Activated T-helper 17 cell treated with anti-CD3 and anti-CD28 coated beads, Interleukin-2, amount 50 U/mL, for 72 hours (primary cell): ENCODE measurements at regions not wholly inside any gene's neighbourhood (a gene's known extent, or its start where the extent isn't known, plus 50 kb on each side); places are given as distances from the start of the nearest gene placed in this dataset.

Source experiments
- ATAC-seq: fragments of 150-1000 bp; cut with Tn5 transposase; replicated peaks from 2 replicates; pipeline ENCODE4 v1.10.0; 2021; ENCODE audit warnings: mild to moderate bottlenecking, moderate library complexity
- H3K27ac Mint-ChIP-seq: one replicate; pipeline ENCODE4 v1.8.0; 2022; ENCODE audit warnings: mixed read lengths
- H3K27me3 Mint-ChIP-seq: one replicate; pipeline ENCODE4 v1.8.0; 2022; ENCODE audit warnings: mixed read lengths
- H3K36me3 Mint-ChIP-seq: one replicate; pipeline ENCODE4 v1.8.0; 2022; ENCODE audit warnings: low read depth, mild to moderate bottlenecking, mixed read lengths
- H3K4me1 Mint-ChIP-seq: one replicate; pipeline ENCODE4 v1.8.0; 2022; ENCODE audit warnings: mixed read lengths
- H3K4me3 Mint-ChIP-seq: one replicate; pipeline ENCODE4 v1.8.0; 2022; ENCODE audit warnings: mild to moderate bottlenecking, mixed read lengths
- H3K9me3 Mint-ChIP-seq: one replicate; pipeline ENCODE4 v1.8.0; 2022; ENCODE audit warnings: mixed read lengths

- no peaks in the 10 kb centered on the region for H3K4me1 Mint-ChIP-seq
- peaks cover 14% of the 10 kb centered on the region for H3K9me3 Mint-ChIP-seq
- H3K27me3 Mint-ChIP-seq = peaks cover 3% of the 10 kb centered on the region
- no peaks in the 10 kb centered on the region for H3K36me3 Mint-ChIP-seq
- ATAC-seq = no peak
- no peak overlapping the region for H3K27ac Mint-ChIP-seq
- no peak overlapping the region for H3K4me3 Mint-ChIP-seq
These were observed 824.5 kb downstream of the AACS start for GRCh38 chr12:125889742-125890141.

GRCh38 chr12:125890366-125890905 lies 825.2 kb downstream of the AACS start:
- H3K4me3 Mint-ChIP-seq = no peak overlapping the region
- H3K27me3 Mint-ChIP-seq = peaks cover 3% of the 10 kb centered on the region
- no peak overlapping the region for H3K27ac Mint-ChIP-seq
- ATAC-seq = no peak
- H3K36me3 Mint-ChIP-seq = no peaks in the 10 kb centered on the region
- no peaks in the 10 kb centered on the region for H3K4me1 Mint-ChIP-seq
- H3K9me3 Mint-ChIP-seq = peaks cover 10% of the 10 kb centered on the region

- H3K9me3 Mint-ChIP-seq = peaks cover 10% of the 10 kb centered on the region
These were observed 825.7 kb downstream of the AACS start for GRCh38 chr12:125890971-125891370.

GRCh38 chr12:125892276-125892675 lies 827.0 kb downstream of the AACS start:
- no peak overlapping the region for H3K27ac Mint-ChIP-seq
- H3K4me3 Mint-ChIP-seq = no peak overlapping the region
- H3K4me1 Mint-ChIP-seq = no peaks in the 10 kb centered on the region
- peaks cover 3% of the 10 kb centered on the region for H3K27me3 Mint-ChIP-seq
- H3K36me3 Mint-ChIP-seq = no peaks in the 10 kb centered on the region
- peaks cover 10% of the 10 kb centered on the region for H3K9me3 Mint-ChIP-seq
- no peak for ATAC-seq

More at GRCh38 chr12:125890971-125891370, 825.7 kb downstream of the AACS start:
- Mint-ChIP-seq H3K4me1 (no peaks in the 10 kb centered on the region), H3K27ac (no peak overlapping the region), H3K27me3 (peaks cover 3% of the 10 kb centered on the region), H3K36me3 (no peaks in the 10 kb centered on the region), H3K4me3 (no peak overlapping the region)
- no peak for ATAC-seq

- ATAC-seq = no peak
- no peaks in the 10 kb centered on the region for H3K4me1 Mint-ChIP-seq
- H3K4me3 Mint-ChIP-seq = no peak overlapping the region
- peaks cover 13% of the 10 kb centered on the region for H3K9me3 Mint-ChIP-seq
- no peaks in the 10 kb centered on the region for H3K36me3 Mint-ChIP-seq
- no peak overlapping the region for H3K27ac Mint-ChIP-seq
- no peaks in the 10 kb centered on the region for H3K27me3 Mint-ChIP-seq
These were observed 837.8 kb downstream of the AACS start for GRCh38 chr12:125902991-125903390.

- no peaks in the 10 kb centered on the region for H3K27me3 Mint-ChIP-seq
- no peaks in the 10 kb centered on the region for H3K36me3 Mint-ChIP-seq
- H3K4me3 Mint-ChIP-seq = no peak overlapping the region
- H3K4me1 Mint-ChIP-seq = no peaks in the 10 kb centered on the region
- no peak for ATAC-seq
- H3K9me3 Mint-ChIP-seq = peaks cover 13% of the 10 kb centered on the region
- no peak overlapping the region for H3K27ac Mint-ChIP-seq
These were observed 842.1 kb downstream of the AACS start for GRCh38 chr12:125907351-125907750.

GRCh38 chr12:125919856-125920470 lies 854.7 kb downstream of the AACS start:
- no peak for ATAC-seq
- Mint-ChIP-seq H3K4me1 (no peaks in the 10 kb centered on the region), H3K9me3 (no peaks in the 10 kb centered on the region), H3K4me3 (no peak overlapping the region), H3K36me3 (no peaks in the 10 kb centered on the region), H3K27me3 (peaks cover 3% of the 10 kb centered on the region), H3K27ac (no peak overlapping the region)

- no peak overlapping the region for H3K4me3 Mint-ChIP-seq
- H3K4me1 Mint-ChIP-seq = no peaks in the 10 kb centered on the region
- H3K27ac Mint-ChIP-seq = no peak overlapping the region
- ATAC-seq = no peak
- peaks cover 3% of the 10 kb centered on the region for H3K27me3 Mint-ChIP-seq
- H3K36me3 Mint-ChIP-seq = no peaks in the 10 kb centered on the region
- peaks cover 3% of the 10 kb centered on the region for H3K9me3 Mint-ChIP-seq
These were observed 857.1 kb downstream of the AACS start for GRCh38 chr12:125922330-125922729.

GRCh38 chr12:125936502-125936901 lies 871.3 kb downstream of the AACS start:
- H3K4me3 Mint-ChIP-seq = no peak overlapping the region
- peaks cover 6% of the 10 kb centered on the region for H3K9me3 Mint-ChIP-seq
- no peak for ATAC-seq
- H3K27me3 Mint-ChIP-seq = no peaks in the 10 kb centered on the region
- no peaks in the 10 kb centered on the region for H3K4me1 Mint-ChIP-seq
- H3K27ac Mint-ChIP-seq = no peak overlapping the region
- H3K36me3 Mint-ChIP-seq = no peaks in the 10 kb centered on the region

GRCh38 chr12:125944446-125944845 lies 879.2 kb downstream of the AACS start:
- Mint-ChIP-seq H3K4me1 (no peaks in the 10 kb centered on the region), H3K36me3 (no peaks in the 10 kb centered on the region), H3K4me3 (no peak overlapping the region), H3K27me3 (no peaks in the 10 kb centered on the region), H3K9me3 (no peaks in the 10 kb centered on the region), H3K27ac (no peak overlapping the region)
- no peak for ATAC-seq

- ATAC-seq = no peak
- H3K27ac Mint-ChIP-seq = no peak overlapping the region
- peaks cover 8% of the 10 kb centered on the region for H3K9me3 Mint-ChIP-seq
- no peaks in the 10 kb centered on the region for H3K4me1 Mint-ChIP-seq
- no peaks in the 10 kb centered on the region for H3K27me3 Mint-ChIP-seq
- H3K4me3 Mint-ChIP-seq = no peak overlapping the region
- H3K36me3 Mint-ChIP-seq = no peaks in the 10 kb centered on the region
These were observed 884.2 kb downstream of the AACS start for GRCh38 chr12:125949471-125949870.

- Mint-ChIP-seq H3K27me3 (no peaks in the 10 kb centered on the region), H3K9me3 (peaks cover 12% of the 10 kb centered on the region), H3K27ac (no peak overlapping the region), H3K4me3 (no peak overlapping the region), H3K4me1 (no peaks in the 10 kb centered on the region), H3K36me3 (no peaks in the 10 kb centered on the region)
- no peak for ATAC-seq
These were observed 889.1 kb downstream of the AACS start for GRCh38 chr12:125954362-125954761.

GRCh38 chr12:125956186-125956585 lies 891.0 kb downstream of the AACS start:
- no peak for ATAC-seq
- H3K27me3 Mint-ChIP-seq = no peaks in the 10 kb centered on the region

GRCh38 chr12:125966641-125967040 lies 901.4 kb downstream of the AACS start:
- H3K27me3 Mint-ChIP-seq = no peaks in the 10 kb centered on the region
- H3K36me3 Mint-ChIP-seq = no peaks in the 10 kb centered on the region
- no peak for ATAC-seq
- peaks cover 4% of the 10 kb centered on the region for H3K9me3 Mint-ChIP-seq
- H3K4me3 Mint-ChIP-seq = no peak overlapping the region
- no peaks in the 10 kb centered on the region for H3K4me1 Mint-ChIP-seq
- H3K27ac Mint-ChIP-seq = no peak overlapping the region

More at GRCh38 chr12:125956186-125956585, 891.0 kb downstream of the AACS start:
- Mint-ChIP-seq H3K4me1 (no peaks in the 10 kb centered on the region), H3K9me3 (peaks cover 21% of the 10 kb centered on the region), H3K4me3 (no peak overlapping the region), H3K27ac (no peak overlapping the region), H3K36me3 (no peaks in the 10 kb centered on the region)

- H3K27ac Mint-ChIP-seq = no peak overlapping the region
- H3K4me1 Mint-ChIP-seq = no peaks in the 10 kb centered on the region
- no peak overlapping the region for H3K4me3 Mint-ChIP-seq
- peaks cover 4% of the 10 kb centered on the region for H3K9me3 Mint-ChIP-seq
- no peaks in the 10 kb centered on the region for H3K36me3 Mint-ChIP-seq
- no peak for ATAC-seq
- no peaks in the 10 kb centered on the region for H3K27me3 Mint-ChIP-seq
These were observed 903.2 kb downstream of the AACS start for GRCh38 chr12:125968413-125968812.
